ENCODE measurements at regions not wholly inside any gene's neighbourhood (a gene's known extent, or its start where the extent isn't known, plus 50 kb on each side); places are given as distances from the start of the nearest gene placed in this dataset.

DNA sequence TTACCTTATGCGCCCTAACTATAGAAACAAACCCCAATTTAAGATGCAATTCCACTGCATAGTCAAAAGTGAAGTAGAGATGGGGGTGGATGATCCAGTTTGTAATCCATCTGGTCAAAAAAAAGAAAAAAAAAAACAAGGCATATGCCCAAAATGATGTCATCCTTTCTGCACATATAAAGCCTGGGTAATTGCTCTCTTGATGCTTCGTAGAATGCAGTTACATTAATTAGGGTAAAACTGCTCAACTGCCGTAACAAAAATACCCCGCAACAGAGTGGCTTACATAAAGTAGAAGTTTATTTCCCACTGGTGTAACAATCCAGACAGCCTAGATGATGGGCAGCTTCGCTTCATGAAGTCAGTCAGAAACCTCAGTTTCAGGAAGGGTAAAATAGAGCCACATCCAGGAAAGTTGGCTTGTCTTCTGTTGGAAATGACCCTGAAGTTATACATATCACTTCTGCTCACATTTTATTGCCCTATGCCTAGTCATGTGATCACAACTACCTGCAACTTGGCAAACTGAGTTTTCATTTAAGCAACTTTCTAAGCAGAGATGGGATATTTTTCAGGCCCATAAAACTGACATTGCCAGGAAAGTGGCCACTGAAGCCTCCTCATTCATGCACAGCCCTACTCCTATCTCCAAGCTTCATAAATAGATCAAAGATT is 221.7 kb downstream of the C1orf94 start:
- TF ChIP-seq, protein P1, sequence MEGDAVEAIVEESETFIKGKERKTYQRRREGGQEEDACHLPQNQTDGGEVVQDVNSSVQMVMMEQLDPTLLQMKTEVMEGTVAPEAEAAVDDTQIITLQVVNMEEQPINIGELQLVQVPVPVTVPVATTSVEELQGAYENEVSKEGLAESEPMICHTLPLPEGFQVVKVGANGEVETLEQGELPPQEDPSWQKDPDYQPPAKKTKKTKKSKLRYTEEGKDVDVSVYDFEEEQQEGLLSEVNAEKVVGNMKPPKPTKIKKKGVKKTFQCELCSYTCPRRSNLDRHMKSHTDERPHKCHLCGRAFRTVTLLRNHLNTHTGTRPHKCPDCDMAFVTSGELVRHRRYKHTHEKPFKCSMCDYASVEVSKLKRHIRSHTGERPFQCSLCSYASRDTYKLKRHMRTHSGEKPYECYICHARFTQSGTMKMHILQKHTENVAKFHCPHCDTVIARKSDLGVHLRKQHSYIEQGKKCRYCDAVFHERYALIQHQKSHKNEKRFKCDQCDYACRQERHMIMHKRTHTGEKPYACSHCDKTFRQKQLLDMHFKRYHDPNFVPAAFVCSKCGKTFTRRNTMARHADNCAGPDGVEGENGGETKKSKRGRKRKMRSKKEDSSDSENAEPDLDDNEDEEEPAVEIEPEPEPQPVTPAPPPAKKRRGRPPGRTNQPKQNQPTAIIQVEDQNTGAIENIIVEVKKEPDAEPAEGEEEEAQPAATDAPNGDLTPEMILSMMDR (IDR thresholded peaks at IDR 0.05) = no peak
- no peak for TF ChIP-seq POLR2A (IDR thresholded peaks at IDR 0.05)

All from adrenal gland (tissue), 5 donors.